NCI-H2227 (cell line): ENCODE measurements at regions not wholly inside any gene's neighbourhood (a gene's known extent, or its start where the extent isn't known, plus 50 kb on each side); places are given as distances from the start of the nearest gene placed in this dataset.

Experiments
- DNase-seq: peaks from one replicate; lab custom pipeline; 2025; ENCODE audit not compliant: unreplicated experiment; lab: John Stamatoyannopoulos, UW

- no peak for DNase-seq
Observed at GRCh38 chr13:75913925-75914324, 277.8 kb downstream of the LMO7 start.

- DNase-seq: no peak
Observed at GRCh38 chr13:75910591-75910990, 274.5 kb downstream of the LMO7 start.
